Stimulated activated naive B cell treated with anti-CD40 and anti-IgM and Interleukin-4, amounts not matched to agents 10 μg/mL and 1 μg/mL and 100 μg/mL, for 72 hours (primary cell): ENCODE measurements at regions not wholly inside any gene's neighbourhood (a gene's known extent, or its start where the extent isn't known, plus 50 kb on each side); places are given as distances from the start of the nearest gene placed in this dataset.

ENCODE experiments used
- ATAC-seq, 2 donors: fragments of 150-1000 bp; cut with Tn5 transposase; replicated peaks; 2 replicates each; pipeline ENCODE4 v1.10.0; 2021; ENCODE audit warnings: moderate library complexity in 1 of 2
- DNase-seq: peaks from one replicate; pipeline ENCODE4 v3.0.0; 2021
- H3K27ac Mint-ChIP-seq: one replicate; pipeline ENCODE4 v1.8.0; 2022; ENCODE audit warnings: mild to moderate bottlenecking, mixed read lengths
- H3K27me3 Mint-ChIP-seq, 2 donors: one replicate each; pipeline ENCODE4 v1.8.0; 2022; ENCODE audit warnings: mixed read lengths in 2 of 2
- H3K36me3 Mint-ChIP-seq, 2 donors: one replicate each; pipeline ENCODE4 v1.8.0; 2022; ENCODE audit warnings: mixed read lengths in 2 of 2, mild to moderate bottlenecking in 1 of 2
- H3K4me1 Mint-ChIP-seq, 2 donors: one replicate each; pipeline ENCODE4 v1.8.0; 2022; ENCODE audit warnings: mixed read lengths in 2 of 2, mild to moderate bottlenecking in 1 of 2
- H3K4me3 Mint-ChIP-seq, 2 donors: one replicate each; pipeline ENCODE4 v1.8.0; 2022; ENCODE audit warnings: mild to moderate bottlenecking in 2 of 2, mixed read lengths in 2 of 2, moderate library complexity in 1 of 2
- H3K9me3 Mint-ChIP-seq, 2 donors: one replicate each; pipeline ENCODE4 v1.8.0; 2022; ENCODE audit warnings: mixed read lengths in 2 of 2, mild to moderate bottlenecking in 1 of 2

GRCh38 chr5:174295702-174296436 lies 250.4 kb downstream of the NSG2 start:
- no peaks in the 10 kb centered on the region for H3K4me1 Mint-ChIP-seq
- peaks cover 14 to 19% of the 10 kb centered on the region in 2 donors for H3K9me3 Mint-ChIP-seq
- DNase-seq (no peak), ATAC-seq (no peak)
- H3K36me3 Mint-ChIP-seq, result no peaks in the 10 kb centered on the region
- H3K4me3 Mint-ChIP-seq, result no peak overlapping the region
- peaks cover 0 to 3% of the 10 kb centered on the region in 2 donors for H3K27me3 Mint-ChIP-seq
- peak overlapping the region; percentile 2 for H3K27ac Mint-ChIP-seq

DNA sequence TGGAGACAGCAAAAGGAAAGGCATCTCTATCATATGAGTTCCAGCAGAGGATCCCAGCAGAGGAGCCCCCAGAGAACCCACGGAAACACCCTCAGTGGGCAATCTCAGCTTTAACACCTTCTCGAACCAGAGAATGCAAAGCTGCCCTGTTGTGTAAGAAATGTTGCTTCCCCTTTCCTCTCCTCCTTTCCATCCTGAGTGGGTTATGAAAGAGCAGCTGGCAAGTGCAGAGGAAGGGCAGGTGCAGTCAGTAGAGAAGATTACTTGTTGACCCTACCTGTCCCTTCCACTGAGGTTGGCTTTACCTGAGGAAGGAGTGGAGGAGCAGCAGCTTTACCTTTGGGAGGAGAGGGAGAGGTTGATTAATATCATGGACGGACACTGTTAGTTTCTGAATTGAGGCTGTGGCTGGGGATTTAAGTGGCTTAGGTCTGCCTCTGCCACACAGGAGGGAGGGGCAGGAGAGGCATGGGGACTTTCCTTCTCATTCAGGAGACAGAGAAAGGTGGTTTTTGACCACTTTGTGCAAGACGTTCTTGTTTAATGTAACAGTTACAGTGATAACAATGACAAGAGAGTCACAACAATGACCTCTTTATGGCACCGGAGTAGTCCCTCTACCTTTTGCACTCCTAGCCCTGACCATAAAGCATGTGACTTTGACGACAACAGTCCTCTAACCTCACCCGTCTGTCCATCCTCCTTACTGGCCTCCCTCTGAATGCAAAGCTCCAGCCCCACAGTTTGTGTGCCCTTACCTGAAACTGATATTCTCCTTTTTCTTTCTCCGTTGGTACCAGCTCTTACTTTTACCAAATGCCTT lies 254.8 kb downstream of the NSG2 start:
- Mint-ChIP-seq H3K36me3 (no peaks in the 10 kb centered on the region), H3K4me1 (no peaks in the 10 kb centered on the region), H3K4me3 (no peak overlapping the region), H3K27ac (no peak overlapping the region), H3K27me3 (peaks cover 0 to 9% of the 10 kb centered on the region in 2 donors), H3K9me3 (peaks cover 2 to 8% of the 10 kb centered on the region in 2 donors)
- ATAC-seq (no peak), DNase-seq (no peak)

GRCh38 chr5:174300941-174301761 lies 255.6 kb downstream of the NSG2 start:
- ATAC-seq (no peak), DNase-seq (no peak)
- peaks cover 6 to 9% of the 10 kb centered on the region in 2 donors for H3K27me3 Mint-ChIP-seq
- no peaks in the 10 kb centered on the region for H3K4me1 Mint-ChIP-seq
- H3K4me3 Mint-ChIP-seq, result no peak overlapping the region
- no peak overlapping the region for H3K27ac Mint-ChIP-seq
- no peaks in the 10 kb centered on the region for H3K36me3 Mint-ChIP-seq
- H3K9me3 Mint-ChIP-seq, result peaks cover 2 to 8% of the 10 kb centered on the region in 2 donors

DNA sequence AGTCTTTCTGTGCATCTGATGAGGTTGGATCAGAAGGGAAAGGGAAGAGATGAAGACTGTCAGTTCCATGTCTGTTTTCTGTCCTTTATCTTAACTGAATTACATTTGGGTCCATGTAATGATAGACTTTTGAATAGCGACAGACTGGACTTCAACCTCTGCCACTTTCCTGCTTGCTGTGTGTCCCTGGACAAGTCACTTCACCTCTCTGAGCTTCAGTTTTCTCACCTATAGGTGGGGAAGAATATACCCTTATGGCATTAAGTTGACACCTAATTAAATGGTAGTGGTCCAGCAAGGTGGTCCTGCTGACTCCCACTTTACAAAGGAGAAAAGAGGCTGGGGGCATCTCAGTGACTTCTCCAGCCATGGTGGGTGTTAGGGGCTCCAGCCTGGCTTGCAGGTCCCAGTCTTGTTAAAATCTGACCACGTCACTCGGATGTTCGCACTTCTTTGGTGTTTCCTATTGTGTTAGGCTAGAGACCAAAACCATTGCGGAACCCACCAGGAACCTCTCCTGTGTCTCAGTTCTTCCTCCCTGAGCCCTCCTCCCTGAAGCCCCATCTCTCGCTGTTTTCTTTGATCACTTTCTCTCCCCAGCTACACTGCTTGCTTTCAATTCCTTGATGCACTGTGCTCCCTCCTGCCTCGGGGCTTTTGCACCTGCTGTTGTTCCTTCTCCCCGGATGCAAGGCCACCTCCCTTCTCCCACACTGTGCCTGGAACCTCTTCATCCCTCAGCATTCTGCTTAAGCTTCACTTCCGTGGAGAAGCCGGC lies 256.5 kb downstream of the NSG2 start:
- Mint-ChIP-seq H3K9me3 (peaks cover 2 to 8% of the 10 kb centered on the region in 2 donors), H3K4me1 (no peaks in the 10 kb centered on the region)
- ATAC-seq, result no peak

DNA sequence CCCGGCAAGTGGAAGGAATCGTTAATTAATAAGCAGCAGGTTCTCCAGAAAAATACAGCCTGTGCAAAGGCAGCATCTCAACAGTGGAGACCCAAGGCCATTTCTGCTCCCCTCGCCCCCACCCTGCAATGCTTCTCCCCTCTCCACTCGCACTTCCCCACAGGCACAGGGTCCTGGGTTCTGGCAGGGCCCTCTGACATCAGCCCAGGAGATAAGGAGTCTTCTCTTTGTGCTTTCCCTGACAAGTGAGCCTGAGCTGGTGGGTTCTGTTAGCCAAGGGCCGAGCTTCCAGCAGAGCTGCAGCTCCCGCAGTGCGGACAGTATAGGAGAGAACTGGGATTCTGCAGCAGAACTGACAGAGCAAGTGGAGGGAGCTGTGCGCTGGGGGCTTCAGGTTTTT lies 257.5 kb downstream of the NSG2 start:
- peaks cover 2 to 8% of the 10 kb centered on the region in 2 donors for H3K9me3 Mint-ChIP-seq

More for the DNA sequence above, 256.5 kb downstream of the NSG2 start:
- H3K36me3 Mint-ChIP-seq, result no peaks in the 10 kb centered on the region
- no peak for DNase-seq
- no peak overlapping the region for H3K27ac Mint-ChIP-seq
- H3K27me3 Mint-ChIP-seq, result peaks cover 9 to 11% of the 10 kb centered on the region in 2 donors
- no peak overlapping the region for H3K4me3 Mint-ChIP-seq

GRCh38 chr5:174303437-174304045 lies 258.0 kb downstream of the NSG2 start:
- Mint-ChIP-seq H3K36me3 (no peaks in the 10 kb centered on the region), H3K27me3 (peaks cover 9 to 11% of the 10 kb centered on the region in 2 donors), H3K4me1 (no peaks in the 10 kb centered on the region), H3K4me3 (no peak overlapping the region), H3K9me3 (peaks cover 0 to 6% of the 10 kb centered on the region in 2 donors), H3K27ac (no peak overlapping the region)
- no peak for DNase-seq
- no peak for ATAC-seq

More for the DNA sequence above, 257.5 kb downstream of the NSG2 start:
- no peak overlapping the region for H3K4me3 Mint-ChIP-seq
- peaks cover 9 to 11% of the 10 kb centered on the region in 2 donors for H3K27me3 Mint-ChIP-seq
- no peak overlapping the region for H3K27ac Mint-ChIP-seq
- no peaks in the 10 kb centered on the region for H3K4me1 Mint-ChIP-seq
- ATAC-seq (no peak), DNase-seq (no peak)
- no peaks in the 10 kb centered on the region for H3K36me3 Mint-ChIP-seq

DNA sequence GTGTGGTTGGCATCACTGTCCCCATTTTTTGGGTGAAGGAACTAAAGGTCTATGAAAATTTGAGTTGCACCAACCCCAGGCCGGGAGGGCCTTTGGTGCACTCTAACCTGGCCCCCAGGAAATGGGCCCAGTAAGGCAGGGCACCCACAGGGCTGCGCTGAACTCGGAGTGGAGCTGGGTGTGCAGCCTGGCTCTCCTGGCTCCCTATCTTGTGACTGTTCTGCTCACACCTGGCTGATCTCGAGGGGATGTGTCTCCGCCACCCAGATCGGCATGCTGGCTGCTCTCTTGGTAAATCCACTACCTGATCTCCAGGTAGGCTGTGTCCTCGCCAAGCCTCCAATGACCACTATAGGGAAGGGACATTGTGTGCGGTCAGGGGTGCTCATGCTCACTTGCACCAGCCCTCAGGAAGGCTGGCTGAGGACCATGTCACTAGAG lies 259.8 kb downstream of the NSG2 start:
- Mint-ChIP-seq H3K27me3 (peaks cover 16 to 24% of the 10 kb centered on the region in 2 donors), H3K9me3 (no peaks in the 10 kb centered on the region), H3K4me1 (no peaks in the 10 kb centered on the region), H3K4me3 (no peak overlapping the region), H3K27ac (no peak overlapping the region), H3K36me3 (no peaks in the 10 kb centered on the region)
- DNase-seq (no peak), ATAC-seq (no peak)

- Mint-ChIP-seq H3K4me1 (no peaks in the 10 kb centered on the region), H3K9me3 (peaks cover 0 to 3% of the 10 kb centered on the region in 2 donors), H3K27ac (no peak overlapping the region), H3K4me3 (no peak overlapping the region), H3K27me3 (peaks cover 22 to 34% of the 10 kb centered on the region in 2 donors), H3K36me3 (peaks cover 0 to 5% of the 10 kb centered on the region in 2 donors)
- ATAC-seq (no peak), DNase-seq (no peak)
These were observed 261.0 kb downstream of the NSG2 start for GRCh38 chr5:174306345-174307030.

DNA sequence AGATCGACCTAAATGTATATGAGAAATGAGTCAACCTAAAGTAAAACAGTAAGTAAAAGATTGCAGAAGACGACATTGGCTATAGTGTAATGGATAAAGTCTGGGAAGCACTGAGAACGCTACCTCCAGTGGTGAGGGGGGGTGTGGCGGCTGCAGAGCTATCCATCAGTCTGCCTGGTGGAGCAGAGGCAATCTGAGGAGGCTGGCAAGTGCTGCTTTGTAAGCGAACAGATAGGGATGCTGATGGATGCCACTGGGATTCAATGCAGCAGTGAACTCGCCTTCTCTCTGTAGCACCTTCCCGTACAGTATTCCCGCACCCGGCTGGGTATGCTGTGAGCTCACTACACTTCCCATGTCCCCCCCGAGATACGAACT lies 261.5 kb downstream of the NSG2 start:
- H3K4me3 Mint-ChIP-seq, result no peak overlapping the region
- H3K4me1 Mint-ChIP-seq, result no peaks in the 10 kb centered on the region
- DNase-seq, result no peak
- H3K36me3 Mint-ChIP-seq, result peaks cover 0 to 5% of the 10 kb centered on the region in 2 donors
- H3K9me3 Mint-ChIP-seq, result peaks cover 0 to 3% of the 10 kb centered on the region in 2 donors
- no peak for ATAC-seq
- peaks cover 22 to 38% of the 10 kb centered on the region in 2 donors for H3K27me3 Mint-ChIP-seq
- H3K27ac Mint-ChIP-seq, result no peak overlapping the region

DNA sequence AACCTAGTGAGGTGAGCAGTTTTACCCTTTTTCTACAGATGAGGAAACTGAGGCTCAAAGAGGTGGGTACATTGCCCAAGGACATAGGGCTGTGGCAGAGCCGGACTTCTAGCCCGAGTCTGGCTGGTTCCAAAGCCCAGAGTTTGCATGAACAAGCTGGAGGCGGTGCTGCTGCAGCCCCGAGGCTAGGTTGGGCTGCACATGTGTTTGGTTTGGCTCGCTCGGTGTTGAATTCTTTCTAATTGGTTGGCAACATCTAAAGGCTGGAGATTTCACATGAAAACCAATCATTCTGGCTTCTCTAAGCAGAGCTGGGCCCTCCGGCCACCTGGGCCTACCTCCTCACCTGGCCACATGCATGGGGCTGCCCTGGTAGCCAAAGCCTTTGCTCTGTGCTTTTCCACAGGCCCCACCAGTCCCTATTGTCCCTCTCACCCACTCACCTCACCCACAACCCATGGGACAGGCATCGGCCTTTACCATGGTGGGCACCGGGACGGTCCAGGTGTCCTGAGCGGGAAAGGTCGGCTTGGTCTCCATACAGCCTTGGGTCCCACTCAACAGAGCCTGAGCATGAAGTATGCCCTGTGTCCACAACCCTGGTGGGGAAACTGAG lies 262.3 kb downstream of the NSG2 start:
- DNase-seq, result no peak
- H3K27ac Mint-ChIP-seq, result no peak overlapping the region
- peaks cover 0 to 3% of the 10 kb centered on the region in 2 donors for H3K9me3 Mint-ChIP-seq
- H3K27me3 Mint-ChIP-seq, result peaks cover 20 to 45% of the 10 kb centered on the region in 2 donors
- H3K4me3 Mint-ChIP-seq, result no peak overlapping the region
- no peak for ATAC-seq
- no peaks in the 10 kb centered on the region for H3K4me1 Mint-ChIP-seq
- peaks cover 0 to 5% of the 10 kb centered on the region in 2 donors for H3K36me3 Mint-ChIP-seq

GRCh38 chr5:174309131-174309795 lies 263.8 kb downstream of the NSG2 start:
- Mint-ChIP-seq H3K4me3 (no peak overlapping the region), H3K36me3 (peaks cover 0 to 5% of the 10 kb centered on the region in 2 donors), H3K27ac (no peak overlapping the region), H3K9me3 (peaks cover 0 to 3% of the 10 kb centered on the region in 2 donors), H3K4me1 (no peaks in the 10 kb centered on the region), H3K27me3 (peaks cover 34 to 60% of the 10 kb centered on the region in 2 donors)
- DNase-seq (no peak), ATAC-seq (no peak)

GRCh38 chr5:174310243-174310642 lies 264.7 kb downstream of the NSG2 start:
- no peak overlapping the region for H3K27ac Mint-ChIP-seq
- DNase-seq (no peak), ATAC-seq (no peak)
- peaks cover 0 to 5% of the 10 kb centered on the region in 2 donors for H3K36me3 Mint-ChIP-seq
- H3K9me3 Mint-ChIP-seq, result peaks cover 0 to 3% of the 10 kb centered on the region in 2 donors
- H3K4me1 Mint-ChIP-seq, result no peaks in the 10 kb centered on the region
- H3K27me3 Mint-ChIP-seq, result peaks cover 44 to 67% of the 10 kb centered on the region in 2 donors
- no peak overlapping the region for H3K4me3 Mint-ChIP-seq
